PC-9 (cell line): ENCODE measurements at regions not wholly inside any gene's neighbourhood (a gene's known extent, or its start where the extent isn't known, plus 50 kb on each side); places are given as distances from the start of the nearest gene placed in this dataset.
"Not testable (repeated sequence)": the region's sequence is repeated elsewhere in the genome, so short reads cannot be mapped to it uniquely, and the experiment has no call there.

Source experiments
- EZH2 ChIP-seq: fragments of 200-600 bp; sonication (generic); IDR thresholded peaks from 2 replicates; pipeline ENCODE4 v1.8.0; 2017; ENCODE audit warnings: antibody characterized with exemption, low read depth
- TF ChIP-seq, protein P1 (sequence below): fragments of 200-600 bp; sonication (generic); conservative IDR thresholded peaks from 2 replicates; pipeline ENCODE4 v1.6.1; 2017; ENCODE audit warnings: mixed run types, antibody characterized with exemption, mild to moderate bottlenecking, moderate library complexity

DNA sequence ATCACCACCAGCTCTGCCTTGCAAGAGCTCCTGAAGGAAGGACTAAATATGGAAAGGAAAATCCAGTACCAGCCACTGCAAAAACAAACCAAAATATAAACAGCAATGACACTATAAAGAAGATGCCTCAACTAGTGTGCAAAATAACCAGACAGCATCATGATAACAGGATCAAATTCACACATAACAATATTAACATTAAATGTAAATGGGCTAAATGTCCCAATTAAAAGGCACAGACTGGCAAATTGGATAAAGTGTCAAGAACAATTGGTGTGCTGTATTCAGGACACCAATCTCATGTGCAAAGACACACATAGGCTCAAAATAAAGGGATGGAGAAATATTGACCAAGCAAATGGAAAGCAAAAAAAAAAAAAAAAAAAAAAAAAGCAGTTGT is 629.8 kb downstream of the CETN3 start:
- TF ChIP-seq, protein P1, sequence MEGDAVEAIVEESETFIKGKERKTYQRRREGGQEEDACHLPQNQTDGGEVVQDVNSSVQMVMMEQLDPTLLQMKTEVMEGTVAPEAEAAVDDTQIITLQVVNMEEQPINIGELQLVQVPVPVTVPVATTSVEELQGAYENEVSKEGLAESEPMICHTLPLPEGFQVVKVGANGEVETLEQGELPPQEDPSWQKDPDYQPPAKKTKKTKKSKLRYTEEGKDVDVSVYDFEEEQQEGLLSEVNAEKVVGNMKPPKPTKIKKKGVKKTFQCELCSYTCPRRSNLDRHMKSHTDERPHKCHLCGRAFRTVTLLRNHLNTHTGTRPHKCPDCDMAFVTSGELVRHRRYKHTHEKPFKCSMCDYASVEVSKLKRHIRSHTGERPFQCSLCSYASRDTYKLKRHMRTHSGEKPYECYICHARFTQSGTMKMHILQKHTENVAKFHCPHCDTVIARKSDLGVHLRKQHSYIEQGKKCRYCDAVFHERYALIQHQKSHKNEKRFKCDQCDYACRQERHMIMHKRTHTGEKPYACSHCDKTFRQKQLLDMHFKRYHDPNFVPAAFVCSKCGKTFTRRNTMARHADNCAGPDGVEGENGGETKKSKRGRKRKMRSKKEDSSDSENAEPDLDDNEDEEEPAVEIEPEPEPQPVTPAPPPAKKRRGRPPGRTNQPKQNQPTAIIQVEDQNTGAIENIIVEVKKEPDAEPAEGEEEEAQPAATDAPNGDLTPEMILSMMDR = not testable (repeated sequence)
- TF ChIP-seq EZH2 = not testable (repeated sequence)
